Osteocyte (in vitro differentiated cells): ENCODE measurements at regions not wholly inside any gene's neighbourhood (a gene's known extent, or its start where the extent isn't known, plus 50 kb on each side); places are given as distances from the start of the nearest gene placed in this dataset.

ENCODE experiments used
- DNase-seq: peaks from one replicate; pipeline ENCODE4 v3.0.0; 2021; ENCODE audit warnings: mixed read lengths; ENCODE audit not compliant: unreplicated experiment; ENCODE audit errors: extremely low spot score
- H3K27ac Mint-ChIP-seq: one replicate; pipeline ENCODE4 v1.8.0; 2021; ENCODE audit warnings: mild to moderate bottlenecking, mixed read lengths; ENCODE audit not compliant: unreplicated experiment
- H3K27me3 Mint-ChIP-seq: one replicate; pipeline ENCODE4 v1.8.0; 2021; ENCODE audit warnings: mixed read lengths; ENCODE audit not compliant: unreplicated experiment
- H3K36me3 Mint-ChIP-seq: one replicate; pipeline ENCODE4 v1.8.0; 2021; ENCODE audit warnings: mixed read lengths; ENCODE audit not compliant: unreplicated experiment
- H3K4me1 Mint-ChIP-seq: one replicate; pipeline ENCODE4 v1.8.0; 2021; ENCODE audit warnings: mixed read lengths; ENCODE audit not compliant: unreplicated experiment
- H3K4me3 Mint-ChIP-seq: one replicate; pipeline ENCODE4 v1.8.0; 2021; ENCODE audit warnings: mild to moderate bottlenecking, moderate library complexity, mixed read lengths; ENCODE audit not compliant: unreplicated experiment
- H3K9me3 Mint-ChIP-seq: one replicate; pipeline ENCODE4 v1.8.0; 2021; ENCODE audit warnings: mixed read lengths; ENCODE audit not compliant: unreplicated experiment
- CTCF ChIP-seq: fragments of 200-600 bp; sonication (generic); IDR thresholded peaks from 2 replicates; pipeline ENCODE4 v1.5.0; 2021; ENCODE audit warnings: antibody characterized with exemption, mild to moderate bottlenecking, moderate library complexity

DNA sequence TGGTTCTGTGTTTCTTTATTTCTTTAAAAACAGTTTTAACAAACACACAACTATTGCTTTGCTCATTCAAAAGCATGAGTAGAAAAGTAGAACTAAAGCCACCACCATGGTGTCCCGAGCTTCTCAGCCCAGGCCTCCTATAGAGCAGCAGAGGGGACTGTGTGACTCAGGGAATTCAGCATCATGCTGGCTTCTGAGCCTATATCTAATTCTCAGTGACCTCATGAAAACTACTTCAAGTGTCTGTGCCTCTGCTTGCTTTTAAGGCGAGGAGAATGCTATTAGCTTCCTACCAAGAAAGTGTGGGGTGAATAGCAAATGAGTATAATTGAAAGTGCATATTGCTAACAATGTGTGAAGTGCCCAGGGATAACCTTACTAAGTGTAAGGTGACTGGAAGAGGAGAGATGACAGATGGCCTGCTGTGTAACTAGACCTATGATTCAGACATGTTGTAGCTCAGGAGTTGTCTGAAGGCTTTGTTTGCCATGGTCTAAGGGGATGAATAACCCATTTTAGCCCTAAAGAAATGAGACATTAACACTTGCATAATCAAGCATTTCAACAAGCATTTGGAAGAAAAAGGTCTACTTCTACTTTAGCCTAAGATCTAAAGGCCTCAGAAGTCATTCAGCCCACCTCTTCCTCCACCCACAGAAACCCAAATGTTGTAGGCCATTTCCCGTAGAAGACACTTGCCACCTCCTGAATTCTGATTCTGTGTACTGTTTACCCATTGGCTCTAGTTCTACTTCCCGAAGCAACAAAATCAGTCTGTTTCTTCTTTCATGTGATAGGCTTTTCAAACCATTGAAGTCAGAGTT, 121.5 kb upstream of the ARG1 start:
- no peaks in the 10 kb centered on the region for H3K9me3 Mint-ChIP-seq
- H3K4me3 Mint-ChIP-seq, result no peak overlapping the region
- no peaks in the 10 kb centered on the region for H3K4me1 Mint-ChIP-seq
- DNase-seq, result no peak
- H3K36me3 Mint-ChIP-seq, result no peaks in the 10 kb centered on the region
- peaks cover 11% of the 10 kb centered on the region for H3K27me3 Mint-ChIP-seq
- H3K27ac Mint-ChIP-seq, result no peak overlapping the region
- TF ChIP-seq CTCF, result no peak

- peaks cover 14% of the 10 kb centered on the region for H3K27me3 Mint-ChIP-seq
- H3K27ac Mint-ChIP-seq, result no peak overlapping the region
- no peaks in the 10 kb centered on the region for H3K4me1 Mint-ChIP-seq
- no peak overlapping the region for H3K4me3 Mint-ChIP-seq
- DNase-seq, result no peak
- no peak for TF ChIP-seq CTCF
- no peaks in the 10 kb centered on the region for H3K36me3 Mint-ChIP-seq
- H3K9me3 Mint-ChIP-seq, result no peaks in the 10 kb centered on the region
Measured at GRCh38 chr6:131453803-131454202, 119.2 kb upstream of the ARG1 start.

DNA sequence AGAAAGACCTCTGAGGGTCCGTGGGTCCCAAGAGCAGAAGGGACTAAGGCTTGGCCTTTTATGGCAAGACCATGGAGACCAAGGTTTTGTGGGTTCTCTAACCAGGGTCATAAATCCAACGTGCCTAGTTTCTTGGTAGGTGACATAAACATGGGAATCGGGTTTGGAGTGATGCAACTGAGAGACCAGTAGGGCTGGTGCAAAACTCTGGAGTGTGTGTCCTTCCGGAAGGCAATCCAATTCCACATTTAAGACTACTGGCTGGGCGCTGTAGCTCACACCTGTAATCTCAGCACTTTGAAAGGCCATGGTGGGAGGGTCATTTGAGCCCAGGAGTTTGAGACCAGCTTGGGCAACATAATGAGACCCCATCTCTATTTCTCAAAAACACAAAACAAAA, 116.5 kb upstream of the ARG1 start:
- Mint-ChIP-seq H3K36me3 (no peaks in the 10 kb centered on the region), H3K27ac (no peak overlapping the region), H3K4me3 (no peak overlapping the region), H3K27me3 (peaks cover 26% of the 10 kb centered on the region), H3K4me1 (no peaks in the 10 kb centered on the region), H3K9me3 (no peaks in the 10 kb centered on the region)
- TF ChIP-seq CTCF, result no peak
- no peak for DNase-seq

DNA sequence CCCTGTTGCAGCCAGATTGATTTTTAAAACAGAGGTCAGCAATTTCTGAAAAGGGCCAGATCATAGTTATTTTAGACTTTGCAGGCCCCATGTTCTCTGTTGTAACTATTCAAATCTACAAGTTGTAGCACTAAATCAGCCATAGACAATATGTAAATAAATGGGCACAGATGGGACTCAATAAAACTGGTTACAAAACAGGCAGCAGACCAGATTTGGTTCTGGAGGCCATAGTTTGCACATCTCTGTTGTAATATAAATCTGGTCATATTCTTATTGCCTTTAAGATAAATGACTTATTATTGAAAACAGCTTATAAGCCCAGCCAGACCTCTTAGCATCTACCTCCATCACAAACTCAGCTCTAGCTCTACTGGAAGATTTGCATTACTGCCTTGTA, 114.0 kb upstream of the ARG1 start:
- Mint-ChIP-seq H3K4me3 (no peak overlapping the region), H3K4me1 (no peaks in the 10 kb centered on the region), H3K9me3 (no peaks in the 10 kb centered on the region), H3K36me3 (no peaks in the 10 kb centered on the region), H3K27me3 (peaks cover 40% of the 10 kb centered on the region), H3K27ac (no peak overlapping the region)
- no peak for TF ChIP-seq CTCF
- no peak for DNase-seq

DNA sequence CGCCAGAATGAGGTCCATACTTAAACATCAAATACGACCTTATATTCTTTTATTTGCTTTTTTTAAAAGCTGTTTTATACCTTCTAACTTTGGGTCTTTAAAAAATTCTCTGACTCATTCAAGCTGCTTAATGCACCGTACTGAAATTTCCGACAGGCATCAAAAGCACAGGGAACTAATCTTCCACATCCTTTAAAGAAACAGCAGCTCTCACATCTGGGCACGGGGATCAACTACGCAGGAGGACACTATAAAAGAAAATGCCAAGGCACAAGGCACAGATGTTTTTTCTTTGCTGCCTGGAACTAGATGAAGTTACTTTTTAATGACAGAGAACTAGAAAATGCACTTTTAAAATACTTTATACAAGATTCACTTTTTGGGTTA, 112.4 kb upstream of the ARG1 start:
- Mint-ChIP-seq H3K36me3 (no peaks in the 10 kb centered on the region), H3K9me3 (no peaks in the 10 kb centered on the region), H3K27ac (no peak overlapping the region), H3K4me3 (no peak overlapping the region), H3K4me1 (no peaks in the 10 kb centered on the region), H3K27me3 (peaks cover 36% of the 10 kb centered on the region)
- DNase-seq, result no peak
- TF ChIP-seq CTCF, result no peak
